ENCODE measurements at regions not wholly inside any gene's neighbourhood (a gene's known extent, or its start where the extent isn't known, plus 50 kb on each side); places are given as distances from the start of the nearest gene placed in this dataset.

GRCh38 chr11:91796999-91797398 is 427.6 kb upstream of the FAT3 start:
- no peak for DNase-seq
- H3K9me3 Mint-ChIP-seq = peaks cover 0 to 12% (median 4%) of the 10 kb centered on the region in 8 donors
- ChIA-PET CTCF (ENCODE audit: partially characterized antibody) (no interaction called here), POLR2A (ENCODE audit: partially characterized antibody) (no interaction called here)
- H3K27ac Mint-ChIP-seq = no peak overlapping the region
- no peaks in the 10 kb centered on the region for H3K4me1 ChIP-seq (ENCODE audit: insufficient read depth, low read length)
- no peak overlapping the region for H3K4me3 Mint-ChIP-seq
- H3K27me3 ChIP-seq (ENCODE audit: insufficient read depth, low read length) = no peaks in the 10 kb centered on the region
- H3K27me3 Mint-ChIP-seq = no peaks in the 10 kb centered on the region
- no peaks in the 10 kb centered on the region for H3K36me3 ChIP-seq (ENCODE audit: insufficient read depth, low read length)
- no peaks in the 10 kb centered on the region for H3K36me3 Mint-ChIP-seq
- H3K9me3 ChIP-seq (ENCODE audit: control insufficient read depth in 1 of 2, low read length in 2 of 2) = no peaks in the 10 kb centered on the region
- no peaks in the 10 kb centered on the region for H3K4me1 Mint-ChIP-seq
- no peak overlapping the region for H3K27ac ChIP-seq (ENCODE audit: low read depth, low read length)
- H3K4me3 ChIP-seq (ENCODE audit: low read length in 2 of 2) = no peak overlapping the region
- intact Hi-C loops (cut with micrococcal nuclease) = no loop called here

GRCh38 chr11:91795139-91795887 is 429.3 kb upstream of the FAT3 start:
- Histone ChIP-seq H3K4me3 (ENCODE audit: low read length in 2 of 2) (no peak overlapping the region), H3K27ac (ENCODE audit: low read depth, low read length) (no peak overlapping the region), H3K27me3 (ENCODE audit: insufficient read depth, low read length) (no peaks in the 10 kb centered on the region), H3K9me3 (ENCODE audit: control insufficient read depth in 1 of 2, low read length in 2 of 2) (no peaks in the 10 kb centered on the region), H3K4me1 (ENCODE audit: insufficient read depth, low read length) (no peaks in the 10 kb centered on the region), H3K36me3 (ENCODE audit: insufficient read depth, low read length) (no peaks in the 10 kb centered on the region)
- intact Hi-C loops (cut with micrococcal nuclease) = no loop called here
- Mint-ChIP-seq H3K4me3 (no peak overlapping the region), H3K36me3 (no peaks in the 10 kb centered on the region), H3K27ac (no peak overlapping the region), H3K4me1 (no peaks in the 10 kb centered on the region), H3K27me3 (no peaks in the 10 kb centered on the region), H3K9me3 (peaks cover 0 to 10% (median 2%) of the 10 kb centered on the region in 8 donors)
- ChIA-PET POLR2A (ENCODE audit: partially characterized antibody) (no interaction called here), CTCF (ENCODE audit: partially characterized antibody) (no interaction called here)
- DNase-seq = no peak

- ChIA-PET POLR2A (ENCODE audit: partially characterized antibody) (no interaction called here), CTCF (ENCODE audit: partially characterized antibody) (no interaction called here)
- Histone ChIP-seq H3K36me3 (ENCODE audit: insufficient read depth, low read length) (no peaks in the 10 kb centered on the region), H3K4me3 (ENCODE audit: low read length in 2 of 2) (no peak overlapping the region), H3K4me1 (ENCODE audit: insufficient read depth, low read length) (no peaks in the 10 kb centered on the region), H3K9me3 (ENCODE audit: control insufficient read depth in 1 of 2, low read length in 2 of 2) (no peaks in the 10 kb centered on the region), H3K27me3 (ENCODE audit: insufficient read depth, low read length) (no peaks in the 10 kb centered on the region), H3K27ac (ENCODE audit: low read depth, low read length) (no peak overlapping the region)
- DNase-seq = no peak
- H3K36me3 Mint-ChIP-seq = no peaks in the 10 kb centered on the region
- peaks cover 0 to 10% (median 2%) of the 10 kb centered on the region in 8 donors for H3K9me3 Mint-ChIP-seq
- no peaks in the 10 kb centered on the region for H3K27me3 Mint-ChIP-seq
- intact Hi-C loops (cut with micrococcal nuclease) = no loop called here
- no peaks in the 10 kb centered on the region for H3K4me1 Mint-ChIP-seq
- H3K4me3 Mint-ChIP-seq = no peak overlapping the region
- H3K27ac Mint-ChIP-seq = no peak overlapping the region
These were observed 430.5 kb upstream of the FAT3 start for GRCh38 chr11:91794146-91794545.

GRCh38 chr11:91792779-91793262 is 431.8 kb upstream of the FAT3 start:
- POLR2A ChIA-PET (ENCODE audit: partially characterized antibody) = no interaction called here

GRCh38 chr11:91791171-91791468 is 433.5 kb upstream of the FAT3 start:
- H3K4me3 Mint-ChIP-seq = no peak overlapping the region
- Histone ChIP-seq H3K27me3 (ENCODE audit: insufficient read depth, low read length) (no peaks in the 10 kb centered on the region), H3K27ac (ENCODE audit: low read depth, low read length) (no peak overlapping the region), H3K4me3 (ENCODE audit: low read length in 2 of 2) (no peak overlapping the region), H3K4me1 (ENCODE audit: insufficient read depth, low read length) (no peaks in the 10 kb centered on the region), H3K9me3 (ENCODE audit: control insufficient read depth in 1 of 2, low read length in 2 of 2) (no peaks in the 10 kb centered on the region), H3K36me3 (ENCODE audit: insufficient read depth, low read length) (no peaks in the 10 kb centered on the region)
- H3K9me3 Mint-ChIP-seq = peaks cover 0 to 11% (median 3%) of the 10 kb centered on the region in 8 donors
- POLR2A ChIA-PET (ENCODE audit: partially characterized antibody) = no interaction called here
- CTCF ChIA-PET (ENCODE audit: partially characterized antibody) = no interaction called here
- intact Hi-C loops (cut with micrococcal nuclease) = no loop called here
- no peak overlapping the region for H3K27ac Mint-ChIP-seq
- H3K4me1 Mint-ChIP-seq = no peaks in the 10 kb centered on the region
- DNase-seq = no peak
- no peaks in the 10 kb centered on the region for H3K36me3 Mint-ChIP-seq
- H3K27me3 Mint-ChIP-seq = no peaks in the 10 kb centered on the region

More at GRCh38 chr11:91792779-91793262, 431.8 kb upstream of the FAT3 start:
- Mint-ChIP-seq H3K27ac (no peak overlapping the region), H3K36me3 (no peaks in the 10 kb centered on the region), H3K27me3 (no peaks in the 10 kb centered on the region), H3K9me3 (peaks cover 2 to 7% (median 3%) of the 10 kb centered on the region in 8 donors), H3K4me3 (no peak overlapping the region), H3K4me1 (no peaks in the 10 kb centered on the region)
- CTCF ChIA-PET (ENCODE audit: partially characterized antibody) = no interaction called here
- H3K27ac ChIP-seq (ENCODE audit: low read depth, low read length) = no peak overlapping the region
- no peaks in the 10 kb centered on the region for H3K4me1 ChIP-seq (ENCODE audit: insufficient read depth, low read length)
- H3K9me3 ChIP-seq (ENCODE audit: control insufficient read depth in 1 of 2, low read length in 2 of 2) = no peaks in the 10 kb centered on the region
- DNase-seq = no peak
- H3K4me3 ChIP-seq (ENCODE audit: low read length in 2 of 2) = no peak overlapping the region
- H3K36me3 ChIP-seq (ENCODE audit: insufficient read depth, low read length) = no peaks in the 10 kb centered on the region
- intact Hi-C loops (cut with micrococcal nuclease) = no loop called here
- no peaks in the 10 kb centered on the region for H3K27me3 ChIP-seq (ENCODE audit: insufficient read depth, low read length)

GRCh38 chr11:91790346-91791170 is 434.1 kb upstream of the FAT3 start:
- no peaks in the 10 kb centered on the region for H3K27me3 ChIP-seq (ENCODE audit: insufficient read depth, low read length)
- H3K27me3 Mint-ChIP-seq = no peaks in the 10 kb centered on the region
- no peak overlapping the region for H3K4me3 ChIP-seq (ENCODE audit: low read length in 2 of 2)
- H3K4me3 Mint-ChIP-seq = no peak overlapping the region
- H3K4me1 Mint-ChIP-seq = no peaks in the 10 kb centered on the region
- H3K36me3 ChIP-seq (ENCODE audit: insufficient read depth, low read length) = no peaks in the 10 kb centered on the region
- peaks cover 0 to 12% (median 3%) of the 10 kb centered on the region in 8 donors for H3K9me3 Mint-ChIP-seq
- ChIA-PET POLR2A (ENCODE audit: partially characterized antibody) (no interaction called here), CTCF (ENCODE audit: partially characterized antibody) (no interaction called here)
- no peaks in the 10 kb centered on the region for H3K36me3 Mint-ChIP-seq
- DNase-seq = no peak
- no peaks in the 10 kb centered on the region for H3K9me3 ChIP-seq (ENCODE audit: control insufficient read depth in 1 of 2, low read length in 2 of 2)
- no peak overlapping the region for H3K27ac ChIP-seq (ENCODE audit: low read depth, low read length)
- no peaks in the 10 kb centered on the region for H3K4me1 ChIP-seq (ENCODE audit: insufficient read depth, low read length)
- H3K27ac Mint-ChIP-seq = no peak overlapping the region
- intact Hi-C loops (cut with micrococcal nuclease) = no loop called here

GRCh38 chr11:91788764-91789163 is 435.9 kb upstream of the FAT3 start:
- Histone ChIP-seq H3K4me3 (ENCODE audit: low read length in 2 of 2) (no peak overlapping the region), H3K27ac (ENCODE audit: low read depth, low read length) (no peak overlapping the region), H3K36me3 (ENCODE audit: insufficient read depth, low read length) (no peaks in the 10 kb centered on the region), H3K4me1 (ENCODE audit: insufficient read depth, low read length) (no peaks in the 10 kb centered on the region), H3K9me3 (ENCODE audit: control insufficient read depth in 1 of 2, low read length in 2 of 2) (no peaks in the 10 kb centered on the region), H3K27me3 (ENCODE audit: insufficient read depth, low read length) (no peaks in the 10 kb centered on the region)
- Mint-ChIP-seq H3K27ac (no peak overlapping the region), H3K4me1 (no peaks in the 10 kb centered on the region), H3K4me3 (no peak overlapping the region), H3K36me3 (no peaks in the 10 kb centered on the region), H3K27me3 (no peaks in the 10 kb centered on the region), H3K9me3 (peaks cover 1 to 12% (median 3%) of the 10 kb centered on the region in 8 donors)
- DNase-seq = no peak
- ChIA-PET CTCF (ENCODE audit: partially characterized antibody) (no interaction called here), POLR2A (ENCODE audit: partially characterized antibody) (no interaction called here)
- intact Hi-C loops (cut with micrococcal nuclease) = no loop called here
